GM12878 (cell line): ENCODE measurements at regions not wholly inside any gene's neighbourhood (a gene's known extent, or its start where the extent isn't known, plus 50 kb on each side); places are given as distances from the start of the nearest gene placed in this dataset.

Experiments used
- ATAC-seq: fragments of 200-7000 bp; cut with Tn5 transposase; 3 replicates; pipeline ENCODE4 v1.9.1; 2020; ENCODE audit warnings: mild to moderate bottlenecking, moderate library complexity
- BruUV-seq: library from RNA; stranded (reverse); fragments of 400-500 nt; replicated peaks from 2 replicates; lab custom pipeline; 2021; lab: Mats Ljungman, UMichigan
- CTCF ChIA-PET: fragments of 300-600 bp; sonication (Branson Sonifier 250); formaldehyde crosslinking; extraction: SDS; loops from one replicate; lab custom pipeline; 2021; ENCODE audit warnings: inconsistent platforms; lab: Yijun Ruan, JAX
- POLR2A ChIA-PET: fragments of 350-600 bp; formaldehyde crosslinking; extraction: SDS; loops from one replicate; lab custom pipeline; 2021; ENCODE audit warnings: inconsistent platforms; lab: Charles Lee
- RAD21 ChIA-PET: fragments of 300-600 bp; sonication (Branson Sonifier 250); formaldehyde crosslinking; loops from one replicate; lab custom pipeline; 2023; ENCODE audit warnings: antibody characterized with exemption; ENCODE audit not compliant: unreplicated experiment; lab: Charles Lee
- SMC1A ChIA-PET: fragments of 300-600 bp; sonication (Branson Sonifier 250); formaldehyde crosslinking; loops from one replicate; lab custom pipeline; 2023; ENCODE audit not compliant: unreplicated experiment, uncharacterized antibody; lab: Charles Lee
- DNase-seq: peaks from one replicate; pipeline ENCODE4 v3.0.0-alpha.2; 2011; ENCODE audit warnings: low read depth, low spot score
- FAIRE-seq: peaks from 3 replicates; lab custom pipeline; 2011; peaks lifted over from hg19 to GRCh38; lab: Jason Lieb, UNC
- H2AFZ ChIP-seq: 2 replicates; pipeline ENCODE4 v1.6.0; 2011; ENCODE audit warnings: low read depth, low read length, control low read depth; ENCODE audit not compliant: control insufficient read depth
- H3K27ac ChIP-seq: 2 replicates; pipeline ENCODE4 v1.5.1; 2011; ENCODE audit warnings: control low read depth; ENCODE audit not compliant: control insufficient read depth, insufficient read depth
- H3K27me3 ChIP-seq, 2 experiments: replicated peaks in 1 of 2; 2 replicates each; pipeline versions ENCODE4 v1.6.0 to v1.6.1; 2011; ENCODE audit warnings: low read length in 1 of 2; ENCODE audit not compliant: control insufficient read depth in 2 of 2, insufficient read depth in 2 of 2
- H3K36me3 ChIP-seq, 2 experiments: 2 replicates each; pipeline ENCODE4 v1.5.1; 2011; ENCODE audit warnings: low read length in 1 of 2; ENCODE audit not compliant: control insufficient read depth in 2 of 2, insufficient read depth in 2 of 2
- H3K4me1 ChIP-seq: 2 replicates; pipeline ENCODE4 v1.6.1; 2011; ENCODE audit warnings: mild to moderate bottlenecking, low read length, moderate library complexity, mixed read lengths; ENCODE audit not compliant: control insufficient read depth, insufficient read depth
- H3K4me2 ChIP-seq: 2 replicates; pipeline ENCODE4 v1.6.0; 2011; ENCODE audit warnings: control low read depth; ENCODE audit not compliant: control insufficient read depth, insufficient read depth
- H3K4me3 ChIP-seq: fragments of 200-600 bp; sonication (generic); 2 replicates; pipeline ENCODE4 v1.5.1; 2016
- H3K79me2 ChIP-seq: 2 replicates; pipeline ENCODE4 v1.6.0; 2011; ENCODE audit warnings: low read length; ENCODE audit not compliant: control insufficient read depth, insufficient read depth
- H3K9ac ChIP-seq: 2 replicates; pipeline ENCODE4 v1.8.0; 2011; ENCODE audit warnings: low read length, control low read depth, mixed read lengths; ENCODE audit not compliant: control insufficient read depth, insufficient read depth
- H3K9me3 ChIP-seq: replicated peaks from 3 replicates; pipeline ENCODE4 v1.5.1; 2011; ENCODE audit warnings: mild to moderate bottlenecking, low read length; ENCODE audit not compliant: control insufficient read depth, insufficient read depth
- H4K20me1 ChIP-seq: 2 replicates; pipeline ENCODE4 v1.6.0; 2011; ENCODE audit not compliant: control insufficient read depth, insufficient read depth
- BCL11A ChIP-seq: IDR thresholded peaks from 2 replicates; pipeline ENCODE4 v1.6.1; 2011; ENCODE audit warnings: low read depth, low read length
- CHD2 ChIP-seq: IDR thresholded peaks from 2 replicates; pipeline ENCODE4 v1.6.1; 2011; ENCODE audit warnings: low read depth, low read length, improper control_type of control experiment, borderline replicate concordance
- NR2F1 ChIP-seq: fragments of 450-650 bp; conservative IDR thresholded peaks from 2 replicates; pipeline ENCODE4 v1.6.1; 2017; ENCODE audit warnings: mild to moderate bottlenecking
- PAX8 ChIP-seq: fragments of 450-650 bp; IDR thresholded peaks from 2 replicates; pipeline ENCODE4 v1.6.1; 2017; ENCODE audit warnings: mild to moderate bottlenecking, moderate library complexity
- RAD21 ChIP-seq: IDR thresholded peaks from 2 replicates; pipeline ENCODE4 v1.6.1; 2011; ENCODE audit warnings: mild to moderate bottlenecking, low read depth, low read length, moderate library complexity; ENCODE audit not compliant: insufficient read depth
- RB1 ChIP-seq: fragments of 450-650 bp; formaldehyde crosslinking; IDR thresholded peaks from 2 replicates; pipeline ENCODE4 v1.6.1; 2017; ENCODE audit warnings: mild to moderate bottlenecking, borderline replicate concordance
- SMC3 ChIP-seq: IDR thresholded peaks from 2 replicates; pipeline ENCODE4 v1.6.1; 2011; ENCODE audit warnings: low read length, improper control_type of control experiment, borderline replicate concordance
- SRF ChIP-seq, 2 experiments: IDR thresholded peaks; 2 replicates each; pipeline ENCODE4 v1.6.1; 2011; ENCODE audit warnings: low read depth in 2 of 2, low read length in 2 of 2, mild to moderate bottlenecking in 1 of 2, moderate library complexity in 1 of 2
- WGBS: methylation state at CpG from one replicate; pipeline ENCODE4 v1.1.6; 2016; ENCODE audit warnings: low lambda C conversion rate; ENCODE audit not compliant: insufficient replicate concordance, insufficient coverage; ENCODE audit errors: missing lambda C conversion rate; 5-methylcytosine and 5-hydroxymethylcytosine counted together
- in situ Hi-C: fragments of 300-500 bp; cut with MboI; formaldehyde crosslinking; loops from 9 replicates; pipeline ENCODE4 v1.14.3; 2018; ENCODE audit warnings: mixed read lengths
- intact Hi-C: fragments of 100-400 bp; cut with micrococcal nuclease; formaldehyde crosslinking; loops from one replicate; pipeline ENCODE4 v1.14.2; 2022; ENCODE audit not compliant: unreplicated experiment
- TF ChIP-seq, protein P1 (sequence below), 3 experiments: IDR thresholded peaks in 2 of 3; conservative IDR thresholded peaks in 1 of 3; 2 replicates each; pipeline ENCODE4 v1.5.1; 2011; ENCODE audit warnings: low read depth in 3 of 3, low read length in 3 of 3, mild to moderate bottlenecking in 3 of 3, control low read depth in 2 of 3, moderate library complexity in 2 of 3, inconsistent platforms in 1 of 3, mixed read lengths in 1 of 3; ENCODE audit not compliant: control insufficient read depth in 2 of 3, insufficient read depth in 1 of 3; ENCODE audit errors: extremely low read depth in 1 of 3
- TF ChIP-seq, protein P2 (sequence below): IDR thresholded peaks from 2 replicates; pipeline ENCODE4 v1.6.1; 2012; ENCODE audit warnings: low read length, inconsistent platforms
- TF ChIP-seq, protein P3 (sequence below): fragments of 450-650 bp; formaldehyde crosslinking; IDR thresholded peaks from 2 replicates; pipeline ENCODE4 v1.4.0; 2020; ENCODE audit warnings: mild to moderate bottlenecking, moderate library complexity

DNA sequence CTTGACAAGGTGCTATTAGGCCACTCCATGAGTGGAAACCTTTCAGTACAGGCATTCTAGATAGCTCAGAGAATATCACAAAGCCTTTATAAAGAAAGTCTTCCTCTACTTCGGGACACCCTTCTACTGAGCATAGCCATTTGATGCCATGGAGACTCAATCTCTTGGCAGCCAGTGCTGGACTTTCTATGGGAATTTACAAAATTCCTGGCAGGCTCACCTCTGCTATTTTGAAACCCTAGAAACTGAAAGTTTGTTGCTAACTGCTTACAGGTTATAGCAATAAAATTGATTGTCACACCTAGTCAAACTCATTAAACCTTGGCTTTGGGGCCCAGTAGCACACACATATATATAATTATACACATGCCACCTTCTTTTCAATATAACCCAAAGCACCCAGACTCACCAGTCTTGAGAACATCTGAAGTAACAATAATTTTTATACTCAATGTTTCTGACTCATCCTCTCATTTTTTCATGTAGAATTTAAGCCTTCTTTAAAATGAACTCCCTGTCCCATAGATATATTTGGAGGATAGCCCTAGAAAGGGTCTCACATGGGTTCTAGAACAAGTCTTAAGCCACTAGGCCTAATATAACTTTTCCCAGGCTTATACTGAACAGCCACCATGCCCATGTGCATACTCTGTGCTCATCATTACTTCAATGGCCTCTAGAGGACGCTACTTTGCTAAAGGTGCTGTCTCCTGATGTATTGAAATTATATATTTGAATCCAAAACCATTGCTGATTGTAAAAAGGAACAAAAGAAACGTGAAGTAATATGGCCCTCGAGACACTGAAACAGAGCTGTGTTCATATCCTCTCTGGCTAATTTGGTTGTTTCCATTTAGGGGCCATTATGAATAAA, 368.1 kb upstream of the MARCKS start:
- Histone ChIP-seq H3K4me1 (no peaks in the 10 kb centered on the region), H3K4me3 (no peak overlapping the region), H4K20me1 (no peaks in the 10 kb centered on the region), H3K9ac (no peak overlapping the region), H3K27ac (no peak overlapping the region), H2AFZ (no peak overlapping the region), H3K79me2 (no peaks in the 10 kb centered on the region), H3K4me2 (no peak overlapping the region), H3K9me3 (no peaks in the 10 kb centered on the region), H3K36me3 (no peaks in the 10 kb centered on the region), H3K27me3 (no peaks in the 10 kb centered on the region)
- ATAC-seq, result peak; percentile 63
- in situ Hi-C loops (no loop called here), intact Hi-C loops (no loop called here)
- BruUV-seq, result no TSS peak
- ChIA-PET CTCF (interaction anchor here (0.6 to 1.8 kb wide), 12 partner anchors 9 to 397 kb away, joined by 3 to 5 read pairs (median 3); no protein-coding TSS in a partner anchor), POLR2A (no interaction called here), RAD21 (interaction anchor here (0.6 to 2.0 kb wide), 10 partner anchors 15 to 390 kb away, joined by 3 to 9 read pairs (median 5); no protein-coding TSS in a partner anchor), SMC1A (interaction anchor here (0.6 to 2.0 kb wide), 17 partner anchors 15 to 390 kb away, joined by 3 to 6 read pairs (median 3); no protein-coding TSS in a partner anchor)
- WGBS, result 13% methylated on average over 4 of the region's 4 CpGs
- no peak for TF ChIP-seq RB1
- TF ChIP-seq SMC3, result peak; percentile 20; the same call in 1 of the 2 replicates
- TF ChIP-seq, protein P1, sequence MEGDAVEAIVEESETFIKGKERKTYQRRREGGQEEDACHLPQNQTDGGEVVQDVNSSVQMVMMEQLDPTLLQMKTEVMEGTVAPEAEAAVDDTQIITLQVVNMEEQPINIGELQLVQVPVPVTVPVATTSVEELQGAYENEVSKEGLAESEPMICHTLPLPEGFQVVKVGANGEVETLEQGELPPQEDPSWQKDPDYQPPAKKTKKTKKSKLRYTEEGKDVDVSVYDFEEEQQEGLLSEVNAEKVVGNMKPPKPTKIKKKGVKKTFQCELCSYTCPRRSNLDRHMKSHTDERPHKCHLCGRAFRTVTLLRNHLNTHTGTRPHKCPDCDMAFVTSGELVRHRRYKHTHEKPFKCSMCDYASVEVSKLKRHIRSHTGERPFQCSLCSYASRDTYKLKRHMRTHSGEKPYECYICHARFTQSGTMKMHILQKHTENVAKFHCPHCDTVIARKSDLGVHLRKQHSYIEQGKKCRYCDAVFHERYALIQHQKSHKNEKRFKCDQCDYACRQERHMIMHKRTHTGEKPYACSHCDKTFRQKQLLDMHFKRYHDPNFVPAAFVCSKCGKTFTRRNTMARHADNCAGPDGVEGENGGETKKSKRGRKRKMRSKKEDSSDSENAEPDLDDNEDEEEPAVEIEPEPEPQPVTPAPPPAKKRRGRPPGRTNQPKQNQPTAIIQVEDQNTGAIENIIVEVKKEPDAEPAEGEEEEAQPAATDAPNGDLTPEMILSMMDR (IDR thresholded peaks at IDR 0.05 in 2 of 3, conservative IDR thresholded peaks at IDR 0.05 in 1 of 3; ENCODE audit: control insufficient read depth in 2 of 3, extremely low read depth in 1 of 3, insufficient read depth in 1 of 3, low read depth in 3 of 3, low read length in 3 of 3), result peak; percentile 20 to 24 (median 22); a peak in 3 of 6 replicates
- TF ChIP-seq, protein P2, sequence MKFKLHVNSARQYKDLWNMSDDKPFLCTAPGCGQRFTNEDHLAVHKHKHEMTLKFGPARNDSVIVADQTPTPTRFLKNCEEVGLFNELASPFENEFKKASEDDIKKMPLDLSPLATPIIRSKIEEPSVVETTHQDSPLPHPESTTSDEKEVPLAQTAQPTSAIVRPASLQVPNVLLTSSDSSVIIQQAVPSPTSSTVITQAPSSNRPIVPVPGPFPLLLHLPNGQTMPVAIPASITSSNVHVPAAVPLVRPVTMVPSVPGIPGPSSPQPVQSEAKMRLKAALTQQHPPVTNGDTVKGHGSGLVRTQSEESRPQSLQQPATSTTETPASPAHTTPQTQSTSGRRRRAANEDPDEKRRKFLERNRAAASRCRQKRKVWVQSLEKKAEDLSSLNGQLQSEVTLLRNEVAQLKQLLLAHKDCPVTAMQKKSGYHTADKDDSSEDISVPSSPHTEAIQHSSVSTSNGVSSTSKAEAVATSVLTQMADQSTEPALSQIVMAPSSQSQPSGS, result no peak
- no peak for TF ChIP-seq CHD2
- TF ChIP-seq BCL11A, result no peak
- TF ChIP-seq PAX8, result no peak
- TF ChIP-seq RAD21, result 0 out of 2 replicates have a peak, but pooled peaks have one; percentile 23
- TF ChIP-seq NR2F1, result no peak
- no peak for TF ChIP-seq SRF (IDR thresholded peaks at IDR 0.05; ENCODE audit: low read depth in 2 of 2, low read length in 2 of 2)
- TF ChIP-seq, protein P3, sequence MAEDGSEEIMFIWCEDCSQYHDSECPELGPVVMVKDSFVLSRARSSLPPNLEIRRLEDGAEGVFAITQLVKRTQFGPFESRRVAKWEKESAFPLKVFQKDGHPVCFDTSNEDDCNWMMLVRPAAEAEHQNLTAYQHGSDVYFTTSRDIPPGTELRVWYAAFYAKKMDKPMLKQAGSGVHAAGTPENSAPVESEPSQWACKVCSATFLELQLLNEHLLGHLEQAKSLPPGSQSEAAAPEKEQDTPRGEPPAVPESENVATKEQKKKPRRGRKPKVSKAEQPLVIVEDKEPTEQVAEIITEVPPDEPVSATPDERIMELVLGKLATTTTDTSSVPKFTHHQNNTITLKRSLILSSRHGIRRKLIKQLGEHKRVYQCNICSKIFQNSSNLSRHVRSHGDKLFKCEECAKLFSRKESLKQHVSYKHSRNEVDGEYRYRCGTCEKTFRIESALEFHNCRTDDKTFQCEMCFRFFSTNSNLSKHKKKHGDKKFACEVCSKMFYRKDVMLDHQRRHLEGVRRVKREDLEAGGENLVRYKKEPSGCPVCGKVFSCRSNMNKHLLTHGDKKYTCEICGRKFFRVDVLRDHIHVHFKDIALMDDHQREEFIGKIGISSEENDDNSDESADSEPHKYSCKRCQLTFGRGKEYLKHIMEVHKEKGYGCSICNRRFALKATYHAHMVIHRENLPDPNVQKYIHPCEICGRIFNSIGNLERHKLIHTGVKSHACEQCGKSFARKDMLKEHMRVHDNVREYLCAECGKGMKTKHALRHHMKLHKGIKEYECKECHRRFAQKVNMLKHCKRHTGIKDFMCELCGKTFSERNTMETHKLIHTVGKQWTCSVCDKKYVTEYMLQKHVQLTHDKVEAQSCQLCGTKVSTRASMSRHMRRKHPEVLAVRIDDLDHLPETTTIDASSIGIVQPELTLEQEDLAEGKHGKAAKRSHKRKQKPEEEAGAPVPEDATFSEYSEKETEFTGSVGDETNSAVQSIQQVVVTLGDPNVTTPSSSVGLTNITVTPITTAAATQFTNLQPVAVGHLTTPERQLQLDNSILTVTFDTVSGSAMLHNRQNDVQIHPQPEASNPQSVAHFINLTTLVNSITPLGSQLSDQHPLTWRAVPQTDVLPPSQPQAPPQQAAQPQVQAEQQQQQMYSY (CRISPR knock-in tag), result no peak
- no peak for DNase-seq
- FAIRE-seq, result no peak
